Osteoblast (primary cell): ENCODE measurements at regions not wholly inside any gene's neighbourhood (a gene's known extent, or its start where the extent isn't known, plus 50 kb on each side); places are given as distances from the start of the nearest gene placed in this dataset.

ENCODE experiments used
- DNase-seq: peaks from one replicate; pipeline ENCODE4 v3.0.0; 2011; ENCODE audit warnings: low spot score, mixed read lengths; ENCODE audit not compliant: insufficient read length; ENCODE audit errors: missing footprints
- H2AFZ ChIP-seq: 2 replicates; pipeline ENCODE4 v1.6.0; 2011; ENCODE audit warnings: mild to moderate bottlenecking, low read length
- H3K27ac ChIP-seq: 2 replicates; pipeline ENCODE4 v1.5.1; 2011; ENCODE audit warnings: mild to moderate bottlenecking, low read depth, low read length, moderate library complexity
- H3K27me3 ChIP-seq: 2 replicates; pipeline ENCODE4 v1.6.0; 2012; ENCODE audit warnings: mild to moderate bottlenecking, control low read depth, inconsistent platforms, low read length, moderate library complexity; ENCODE audit not compliant: insufficient read depth
- H3K36me3 ChIP-seq: 2 replicates; pipeline ENCODE4 v1.5.1; 2011; ENCODE audit warnings: mild to moderate bottlenecking, low read length, control low read depth, moderate library complexity; ENCODE audit not compliant: insufficient read depth
- H3K4me1 ChIP-seq: 2 replicates; pipeline ENCODE4 v1.5.1; 2011; ENCODE audit warnings: mild to moderate bottlenecking, low read length, control low read depth, moderate library complexity; ENCODE audit not compliant: insufficient read depth
- H3K4me2 ChIP-seq: 2 replicates; pipeline ENCODE4 v1.6.0; 2011; ENCODE audit warnings: mild to moderate bottlenecking, low read length; ENCODE audit not compliant: insufficient read depth
- H3K4me3 ChIP-seq: fragments of 200-600 bp; sonication (generic); 3 replicates; pipeline ENCODE4 v1.5.1; 2012; ENCODE audit warnings: mild to moderate bottlenecking, low read length, inconsistent platforms; ENCODE audit not compliant: insufficient read depth
- H3K79me2 ChIP-seq: 2 replicates; pipeline ENCODE4 v1.6.0; 2012; ENCODE audit warnings: mild to moderate bottlenecking, low read length, control low read depth, inconsistent platforms; ENCODE audit not compliant: insufficient read depth
- H3K9me3 ChIP-seq: 2 replicates; pipeline ENCODE4 v1.5.1; 2011; ENCODE audit warnings: low read depth, low read length, control low read depth
- H4K20me1 ChIP-seq: 2 replicates; pipeline ENCODE4 v1.6.0; 2012; ENCODE audit warnings: mild to moderate bottlenecking, low read length, control low read depth; ENCODE audit not compliant: insufficient read depth
- CTCF ChIP-seq: IDR thresholded peaks from 2 replicates; pipeline ENCODE4 v1.5.1; 2011; ENCODE audit warnings: mild to moderate bottlenecking, low read depth, low read length, moderate library complexity; ENCODE audit errors: extremely low read depth

DNA sequence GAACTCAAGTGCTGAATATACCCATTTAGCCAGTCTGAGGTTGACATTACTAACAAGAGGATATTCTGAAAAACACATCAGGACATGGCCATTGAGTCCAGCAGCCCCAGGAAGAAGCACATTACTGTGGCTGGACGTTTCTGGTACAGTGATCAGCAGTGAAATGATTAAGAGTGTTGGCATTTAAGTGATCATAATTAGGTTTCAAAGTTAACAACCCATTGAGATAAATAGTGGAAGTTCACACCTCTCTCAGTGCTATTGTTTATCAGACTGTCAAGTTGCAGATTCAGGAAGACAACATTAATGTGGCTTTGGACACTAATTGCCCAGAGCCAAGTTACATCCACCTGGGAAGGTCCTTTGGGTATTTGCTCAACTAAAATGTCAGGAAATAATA is 139.5 kb upstream of the GAREM1 start:
- Histone ChIP-seq H4K20me1 (no peaks in the 10 kb centered on the region), H3K4me3 (no peak overlapping the region), H3K79me2 (no peaks in the 10 kb centered on the region), H3K9me3 (no peaks in the 10 kb centered on the region), H3K4me1 (no peaks in the 10 kb centered on the region), H3K27ac (no peak overlapping the region), H3K27me3 (no peaks in the 10 kb centered on the region), H3K4me2 (no peak overlapping the region), H3K36me3 (no peaks in the 10 kb centered on the region), H2AFZ (no peak overlapping the region)
- DNase-seq = no peak
- TF ChIP-seq CTCF = no peak

- Histone ChIP-seq H3K4me1 (no peaks in the 10 kb centered on the region), H4K20me1 (no peaks in the 10 kb centered on the region), H3K4me3 (no peak overlapping the region), H3K9me3 (no peaks in the 10 kb centered on the region), H3K36me3 (no peaks in the 10 kb centered on the region), H3K79me2 (no peaks in the 10 kb centered on the region), H3K27ac (no peak overlapping the region), H3K27me3 (no peaks in the 10 kb centered on the region), H2AFZ (no peak overlapping the region), H3K4me2 (no peak overlapping the region)
- TF ChIP-seq CTCF = no peak
- DNase-seq = no peak
Observed at GRCh38 chr18:32607816-32608215, 137.1 kb upstream of the GAREM1 start.

- Histone ChIP-seq H3K4me3 (no peak overlapping the region), H2AFZ (no peak overlapping the region), H3K9me3 (no peaks in the 10 kb centered on the region), H3K36me3 (no peaks in the 10 kb centered on the region), H3K27ac (no peak overlapping the region), H3K4me2 (no peak overlapping the region), H3K4me1 (no peaks in the 10 kb centered on the region), H3K27me3 (no peaks in the 10 kb centered on the region), H3K79me2 (no peaks in the 10 kb centered on the region), H4K20me1 (no peaks in the 10 kb centered on the region)
- DNase-seq = no peak
- TF ChIP-seq CTCF = no peak
Observed at GRCh38 chr18:32598144-32598543, 127.5 kb upstream of the GAREM1 start.

DNA sequence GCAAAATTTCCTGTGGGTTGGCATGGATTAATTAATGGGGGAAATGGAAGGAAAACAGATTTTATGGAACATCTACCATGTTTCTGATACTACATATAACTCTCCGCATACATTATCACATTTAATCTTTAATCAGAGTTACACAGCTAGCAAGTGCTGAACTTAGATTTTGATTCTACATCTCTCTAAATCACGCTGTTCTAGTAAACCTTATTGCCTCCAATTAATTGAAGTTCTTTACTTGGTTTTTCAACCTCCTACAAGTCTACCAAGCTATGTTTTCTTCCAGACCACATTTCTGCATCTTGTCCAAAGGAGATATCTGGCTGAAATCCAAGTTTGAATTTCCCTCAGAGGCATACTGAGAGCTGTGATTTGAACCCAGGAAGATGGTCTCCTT is 125.8 kb upstream of the GAREM1 start:
- H3K4me2 ChIP-seq = no peak overlapping the region
- no peak overlapping the region for H2AFZ ChIP-seq
- H3K27me3 ChIP-seq = no peaks in the 10 kb centered on the region
- no peak overlapping the region for H3K27ac ChIP-seq
- no peaks in the 10 kb centered on the region for H3K79me2 ChIP-seq
- no peak overlapping the region for H3K4me3 ChIP-seq
- TF ChIP-seq CTCF = no peak
- H3K9me3 ChIP-seq = no peaks in the 10 kb centered on the region
- DNase-seq = no peak
- H4K20me1 ChIP-seq = no peaks in the 10 kb centered on the region
- H3K4me1 ChIP-seq = no peaks in the 10 kb centered on the region
- H3K36me3 ChIP-seq = no peaks in the 10 kb centered on the region
